OCI-LY7 (cell line): ENCODE measurements at regions not wholly inside any gene's neighbourhood (a gene's known extent, or its start where the extent isn't known, plus 50 kb on each side); places are given as distances from the start of the nearest gene placed in this dataset.

Experiments used
- BruUV-seq: library from RNA; stranded (reverse); fragments of 400-500 nt; replicated peaks from 2 replicates; lab custom pipeline; 2021; lab: Mats Ljungman, UMichigan
- CTCF ChIA-PET: fragments of 300-600 bp; sonication (Branson Sonifier 250); formaldehyde crosslinking; loops from one replicate; lab custom pipeline; 2022; ENCODE audit warnings: antibody characterized with exemption; ENCODE audit not compliant: unreplicated experiment; lab: Charles Lee
- POLR2A ChIA-PET: fragments of 300-600 bp; sonication (Branson Sonifier 250); formaldehyde crosslinking; loops from one replicate; lab custom pipeline; 2022; ENCODE audit warnings: antibody characterized with exemption; lab: Charles Lee
- DNase-seq: peaks from one replicate; pipeline ENCODE4 v3.0.0-alpha.2; 2015; ENCODE audit warnings: low spot score
- H2AFZ ChIP-seq: fragments of 200-600 bp; sonication (generic), shearing (Covaris generic); 2 replicates; pipeline ENCODE4 v1.6.1; 2014; ENCODE audit warnings: mild to moderate bottlenecking, antibody characterized with exemption, low read length, moderate library complexity
- H3K27ac ChIP-seq: fragments of 200-600 bp; sonication (generic); 2 replicates; pipeline ENCODE4 v1.5.1; 2014; ENCODE audit warnings: mixed run types, low read depth, mild to moderate bottlenecking, moderate library complexity, low read length, inconsistent platforms; ENCODE audit not compliant: poor library complexity, severe bottlenecking
- H3K36me3 ChIP-seq: fragments of 200-600 bp; sonication (generic); 2 replicates; pipeline ENCODE4 v1.6.1; 2014; ENCODE audit warnings: mild to moderate bottlenecking, antibody characterized with exemption, low read length, moderate library complexity, mixed read lengths; ENCODE audit not compliant: insufficient read depth
- H3K4me1 ChIP-seq: fragments of 200-600 bp; sonication (generic); 2 replicates; pipeline ENCODE4 v1.5.1; 2014; ENCODE audit warnings: mild to moderate bottlenecking, low read length; ENCODE audit not compliant: insufficient read depth, poor library complexity, severe bottlenecking
- H3K4me2 ChIP-seq: fragments of 200-600 bp; sonication (generic); 2 replicates; pipeline ENCODE4 v1.6.1; 2014; ENCODE audit warnings: mild to moderate bottlenecking, low read length
- H3K4me3 ChIP-seq: fragments of 200-600 bp; sonication (generic); 2 replicates; pipeline ENCODE4 v1.5.1; 2014; ENCODE audit warnings: mild to moderate bottlenecking, low read depth, low read length; ENCODE audit not compliant: poor library complexity, severe bottlenecking
- H3K79me2 ChIP-seq: fragments of 200-600 bp; sonication (generic); 2 replicates; pipeline ENCODE4 v1.6.1; 2016; ENCODE audit warnings: low read depth, mild to moderate bottlenecking, low read length, moderate library complexity, mixed read lengths; ENCODE audit not compliant: insufficient read depth
- H3K9me2 ChIP-seq: fragments of 200-600 bp; sonication (generic); 2 replicates; pipeline ENCODE4 v1.6.1; 2016; ENCODE audit warnings: mild to moderate bottlenecking, low read length, mixed read lengths; ENCODE audit not compliant: insufficient read depth
- H3K9me3 ChIP-seq: fragments of 200-600 bp; sonication (generic); 2 replicates; pipeline ENCODE4 v1.6.1; 2014; ENCODE audit warnings: mild to moderate bottlenecking, mixed run types, low read length, mixed read lengths
- H4K20me1 ChIP-seq: fragments of 200-600 bp; sonication (generic); 2 replicates; pipeline ENCODE4 v1.6.1; 2014; ENCODE audit warnings: mild to moderate bottlenecking, antibody characterized with exemption, low read length, moderate library complexity, mixed read lengths; ENCODE audit not compliant: insufficient read depth
- CTCF ChIP-seq: fragments of 200-600 bp; sonication (generic); conservative IDR thresholded peaks from 2 replicates; pipeline ENCODE4 v1.5.1; 2014; ENCODE audit warnings: mild to moderate bottlenecking, antibody characterized with exemption, low read length, moderate library complexity, mixed read lengths
- EZH2phosphoT487 ChIP-seq: fragments of 200-600 bp; sonication (generic); IDR thresholded peaks from 2 replicates; pipeline ENCODE4 v1.6.1; 2018; ENCODE audit warnings: low read depth, borderline replicate concordance, mild to moderate bottlenecking, mixed run types, antibody characterized with exemption, low read length, moderate library complexity, mixed read lengths
- intact Hi-C: fragments of 100-400 bp; cut with micrococcal nuclease; formaldehyde crosslinking; loops from one replicate; pipeline ENCODE4 v1.10.0; 2022; ENCODE audit not compliant: unreplicated experiment

GRCh38 chr12:24172031-24172772, 222.7 kb upstream of the SOX5 start:
- H3K9me3 ChIP-seq: no peaks in the 10 kb centered on the region
- no peak overlapping the region for H2AFZ ChIP-seq
- DNase-seq: no peak
- H3K9me2 ChIP-seq: no peaks in the 10 kb centered on the region
- no peaks in the 10 kb centered on the region for H3K4me1 ChIP-seq
- intact Hi-C loops: no loop called here
- BruUV-seq: no TSS peak
- CTCF ChIA-PET: no interaction called here
- POLR2A ChIA-PET: no interaction called here
- no peaks in the 10 kb centered on the region for H3K36me3 ChIP-seq
- no peak overlapping the region for H3K4me3 ChIP-seq
- no peak overlapping the region for H3K4me2 ChIP-seq
- H4K20me1 ChIP-seq: no peaks in the 10 kb centered on the region; the same call in 1 of the 2 replicates
- H3K27ac ChIP-seq: no peak overlapping the region
- TF ChIP-seq CTCF (no peak), EZH2phosphoT487 (no peak)
- no peaks in the 10 kb centered on the region for H3K79me2 ChIP-seq

- no peaks in the 10 kb centered on the region for H3K9me2 ChIP-seq
- no peak overlapping the region for H2AFZ ChIP-seq
- DNase-seq: no peak
- POLR2A ChIA-PET: no interaction called here
- CTCF ChIA-PET: no interaction called here
- no peak overlapping the region for H3K4me2 ChIP-seq
- H3K79me2 ChIP-seq: no peaks in the 10 kb centered on the region
- no peak overlapping the region for H3K27ac ChIP-seq
- no TSS peak for BruUV-seq
- no peak overlapping the region for H3K4me3 ChIP-seq
- H4K20me1 ChIP-seq: no peaks in the 10 kb centered on the region
- no peaks in the 10 kb centered on the region for H3K9me3 ChIP-seq
- H3K36me3 ChIP-seq: no peaks in the 10 kb centered on the region
- TF ChIP-seq CTCF: no peak
- TF ChIP-seq EZH2phosphoT487: no peak
- no peaks in the 10 kb centered on the region for H3K4me1 ChIP-seq
- intact Hi-C loops: no loop called here
These were observed 205.6 kb upstream of the SOX5 start for GRCh38 chr12:24155042-24155441.

GRCh38 chr12:24153079-24153478, 203.6 kb upstream of the SOX5 start:
- TF ChIP-seq EZH2phosphoT487: no peak
- no peak for TF ChIP-seq CTCF
- Histone ChIP-seq H3K4me1 (no peaks in the 10 kb centered on the region), H3K4me3 (no peak overlapping the region), H2AFZ (no peak overlapping the region), H4K20me1 (no peaks in the 10 kb centered on the region), H3K9me2 (no peaks in the 10 kb centered on the region), H3K79me2 (no peaks in the 10 kb centered on the region), H3K36me3 (no peaks in the 10 kb centered on the region), H3K27ac (no peak overlapping the region), H3K9me3 (no peaks in the 10 kb centered on the region), H3K4me2 (no peak overlapping the region)
- BruUV-seq: no TSS peak
- no peak for DNase-seq
- CTCF ChIA-PET: no interaction called here
- intact Hi-C loops: no loop called here
- POLR2A ChIA-PET: no interaction called here
